HG02798 (cell line): ENCODE measurements at regions not wholly inside any gene's neighbourhood (a gene's known extent, or its start where the extent isn't known, plus 50 kb on each side); places are given as distances from the start of the nearest gene placed in this dataset.
A peak's percentile ranks its signal among the peaks of the same experiment; 100 is the strongest.
"Not testable (repeated sequence)": the region's sequence is repeated elsewhere in the genome, so short reads cannot be mapped to it uniquely, and the experiment has no call there.

Source experiments
- ATAC-seq: cut with Tn5 transposase; IDR thresholded peaks from one replicate; pipeline ENCODE4 v1.9.1; 2021; ENCODE audit warnings: mild to moderate bottlenecking; ENCODE audit not compliant: unreplicated experiment, poor library complexity

DNA sequence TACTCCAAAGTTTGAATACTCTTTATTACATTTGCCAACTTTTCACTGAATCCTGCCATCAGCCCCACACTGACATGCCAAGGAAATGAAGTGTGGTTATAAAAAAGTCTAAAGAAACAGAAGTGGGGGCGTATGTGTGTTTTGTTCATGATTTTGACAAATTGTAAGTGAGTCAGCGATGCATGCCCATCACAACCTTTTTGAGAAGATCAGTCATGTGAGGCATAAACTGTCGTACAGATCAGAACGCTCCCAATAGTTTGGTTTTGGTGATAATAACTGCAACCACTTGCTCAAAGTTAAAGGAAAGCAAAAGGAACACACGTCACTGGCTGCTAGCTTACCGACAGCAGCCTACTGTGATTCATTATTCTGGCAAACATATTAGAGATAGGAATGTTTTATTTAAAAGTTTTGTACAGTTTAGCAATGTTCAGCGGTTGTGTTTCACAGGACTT is 95.6 kb downstream of the RGS2 start:
- ATAC-seq, result no peak

DNA sequence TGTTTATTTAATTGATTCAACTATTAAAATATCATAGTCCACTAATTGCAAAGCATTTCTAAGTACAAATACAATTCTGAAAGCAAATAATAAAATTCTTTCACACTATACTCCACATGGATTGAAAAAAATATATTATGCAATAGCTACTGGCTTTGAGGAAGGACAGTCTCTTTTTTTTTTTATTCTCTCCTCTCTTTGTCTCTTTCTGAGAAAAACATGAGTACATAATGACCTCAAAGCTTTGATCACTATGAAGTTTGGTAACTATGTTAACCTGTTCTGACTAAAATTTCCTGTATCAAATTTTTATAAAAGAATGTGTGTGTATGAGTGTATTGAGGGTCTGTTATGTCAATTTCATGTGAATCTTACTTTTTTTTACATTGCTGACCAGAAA is 96.2 kb downstream of the RGS2 start:
- no peak for ATAC-seq

DNA sequence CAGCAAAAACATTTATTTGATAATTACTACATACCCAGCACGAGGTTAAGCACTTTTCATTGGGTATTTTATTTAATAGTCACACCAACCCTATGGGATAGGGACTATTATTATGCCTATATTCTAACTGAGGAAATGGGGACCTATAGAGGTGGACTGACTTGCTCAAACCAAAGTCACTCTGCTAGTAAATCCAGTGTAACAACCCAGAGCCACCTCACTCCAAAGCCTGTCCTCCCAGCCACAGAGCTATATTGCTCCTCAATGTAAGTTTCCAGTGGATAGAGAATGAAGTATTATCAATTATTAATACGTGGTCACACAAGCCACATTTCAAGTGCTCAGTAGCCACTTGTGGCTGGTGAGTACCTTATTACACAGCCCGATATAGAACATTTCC is 97.5 kb downstream of the RGS2 start:
- ATAC-seq, result no peak

DNA sequence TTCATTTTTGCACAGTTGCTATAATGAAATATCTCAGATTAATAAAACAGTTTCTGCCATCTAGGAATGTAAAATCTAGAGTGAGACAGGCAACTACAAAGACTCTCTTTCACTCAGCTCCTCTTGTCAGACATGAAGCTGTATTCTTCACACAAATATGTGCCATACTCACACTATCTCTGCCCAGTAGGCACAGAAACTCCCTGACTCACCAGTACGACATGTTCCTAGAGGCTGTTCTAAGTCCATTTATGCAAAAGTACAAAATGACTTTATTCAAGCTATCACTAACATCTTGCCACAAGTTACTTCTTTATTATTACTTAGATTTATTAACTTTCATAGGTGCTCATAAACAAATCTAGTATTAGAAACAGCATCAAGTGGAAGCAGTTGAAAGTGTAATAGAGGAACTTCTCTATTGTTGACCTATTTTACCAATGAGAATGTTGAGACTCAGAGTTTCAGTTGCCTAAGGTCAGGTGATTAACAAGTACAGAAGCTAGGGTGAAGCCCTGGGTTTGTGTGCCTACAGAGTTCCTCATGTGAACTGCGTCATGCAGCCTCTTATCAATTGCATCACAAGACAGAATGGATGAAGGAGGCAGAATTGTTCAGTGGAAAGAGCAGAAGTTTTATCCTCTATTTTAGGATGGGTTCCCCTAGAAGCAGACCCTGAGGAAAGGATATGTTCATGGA is 98.9 kb downstream of the RGS2 start:
- ATAC-seq, result peak; percentile 71

DNA sequence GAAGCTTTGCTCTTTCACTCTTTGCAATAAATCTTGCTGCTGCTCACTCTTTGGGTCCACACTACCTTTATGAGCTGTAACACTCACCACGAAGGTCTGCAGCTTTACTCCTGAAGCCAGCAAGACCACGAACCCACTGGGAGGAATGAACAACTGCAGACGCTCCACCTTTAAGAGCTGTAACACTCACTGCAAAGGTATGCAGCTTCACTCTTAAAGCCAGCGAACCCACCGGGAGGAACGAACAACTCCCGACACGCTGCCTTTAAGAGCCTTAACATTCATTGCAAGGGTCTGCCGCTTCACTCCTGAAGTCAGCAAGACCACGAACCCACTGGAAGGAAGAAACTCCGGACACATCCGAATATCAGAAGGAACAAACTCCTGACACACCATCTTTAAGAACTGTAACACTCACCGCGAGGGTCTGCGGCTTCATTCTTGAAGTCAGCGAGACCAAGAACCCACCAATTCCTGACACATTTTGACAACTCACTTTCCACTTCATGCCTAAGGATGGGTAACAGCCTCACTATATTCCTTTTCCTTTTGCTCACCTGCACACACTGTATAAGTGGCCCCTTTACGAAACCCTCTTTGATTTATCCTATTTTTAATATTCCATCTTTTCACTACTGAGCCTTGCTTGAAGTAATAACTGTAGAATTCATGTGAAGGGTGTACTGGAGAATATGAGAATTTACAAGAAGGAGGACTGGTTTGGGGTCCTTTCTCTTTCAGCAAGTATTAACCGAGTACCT is 103.2 kb downstream of the RGS2 start:
- ATAC-seq, result not testable (repeated sequence)

DNA sequence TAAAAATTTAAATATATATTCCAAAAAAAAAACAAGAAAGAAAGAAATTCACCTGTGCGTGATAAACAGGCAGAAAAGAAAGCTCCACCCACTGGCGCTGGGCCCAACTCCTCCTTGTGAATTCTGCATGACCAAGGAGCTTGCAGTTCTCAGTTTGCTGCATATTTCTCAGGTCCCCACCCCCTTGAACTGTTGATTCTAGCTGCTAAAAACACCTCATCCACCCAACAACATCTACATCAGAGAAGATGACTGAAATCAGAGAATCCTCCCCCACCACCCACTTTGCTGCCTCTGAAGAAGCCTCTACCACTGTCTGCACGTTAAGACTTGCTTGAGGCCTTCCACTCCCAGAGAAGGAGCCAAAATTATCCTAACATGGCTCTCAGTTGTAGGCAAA is 104.8 kb downstream of the RGS2 start:
- peak; percentile 28 for ATAC-seq

DNA sequence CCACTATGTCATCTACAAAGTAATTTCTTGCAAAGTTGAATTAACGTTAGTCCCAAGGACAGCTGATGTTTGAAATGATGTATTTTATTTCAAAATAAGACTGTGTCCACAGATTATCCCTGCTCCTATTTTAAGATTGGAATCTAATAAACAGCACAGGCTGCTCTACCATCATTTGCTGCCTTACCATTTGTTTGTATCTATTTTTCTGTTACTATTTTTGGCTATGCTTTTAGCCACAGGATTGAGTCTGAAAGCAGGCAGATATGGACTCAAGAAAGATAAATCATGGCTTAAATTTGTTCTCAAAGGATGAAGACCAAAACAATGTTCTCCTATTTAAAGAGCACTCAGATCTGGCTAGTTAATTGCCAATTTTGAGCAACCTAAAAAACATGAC is 105.3 kb downstream of the RGS2 start:
- no peak for ATAC-seq

DNA sequence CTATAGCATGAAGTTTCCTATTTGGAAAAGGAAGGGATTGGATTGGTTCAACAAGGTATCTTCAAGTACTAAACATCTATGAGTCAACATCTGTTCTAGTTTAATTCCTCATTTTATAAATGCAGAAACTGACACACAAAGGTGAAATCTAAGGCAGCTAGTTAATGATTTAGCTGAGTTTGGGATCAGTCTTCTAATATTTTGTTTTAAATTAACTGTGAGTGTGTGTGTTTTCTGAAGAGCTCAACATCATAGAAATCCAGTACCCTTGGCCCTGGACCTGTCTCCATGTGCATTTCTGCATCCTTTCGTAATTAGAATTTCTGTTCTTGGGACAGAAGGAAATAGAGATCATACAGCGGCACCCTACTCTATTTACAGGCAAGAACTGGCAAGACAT is 105.9 kb downstream of the RGS2 start:
- ATAC-seq, result no peak

DNA sequence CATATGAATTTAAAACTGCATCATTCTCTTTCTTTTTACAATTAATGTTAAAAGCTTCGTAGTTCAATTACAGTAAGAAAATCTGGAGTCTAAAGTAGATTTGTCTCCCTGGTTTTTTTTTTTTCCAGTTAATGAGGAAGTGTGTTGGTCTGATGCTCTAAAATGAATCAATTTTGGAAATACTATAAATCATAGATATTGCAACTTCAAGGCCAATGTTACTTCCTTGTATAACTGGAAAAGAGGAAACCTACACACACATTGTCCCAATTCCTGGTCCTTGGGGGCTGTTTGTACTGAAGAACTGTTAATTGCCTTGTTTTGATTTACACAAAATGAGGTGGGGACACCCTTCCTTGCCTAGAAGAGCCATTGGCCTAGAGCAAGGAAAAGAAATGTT is 107.2 kb downstream of the RGS2 start:
- ATAC-seq, result no peak

DNA sequence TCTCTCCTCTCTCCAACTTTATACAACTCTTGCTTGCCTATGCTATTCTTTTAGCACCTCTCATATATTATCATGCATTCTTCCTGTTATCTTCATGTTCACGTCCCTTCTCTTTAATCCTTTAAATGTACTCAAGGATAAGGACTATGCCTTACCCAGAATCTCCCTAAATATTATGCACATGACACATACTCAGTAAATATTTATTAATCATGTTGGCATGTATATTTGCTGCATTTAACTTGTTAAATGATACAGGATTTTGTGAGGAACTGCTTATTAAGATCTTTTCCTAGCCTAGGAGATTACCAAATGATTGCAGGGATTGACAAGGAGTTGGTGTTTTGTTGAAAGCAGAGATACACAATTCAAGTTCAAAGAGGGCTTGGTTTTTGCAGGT is 109.4 kb downstream of the RGS2 start:
- ATAC-seq, result no peak

DNA sequence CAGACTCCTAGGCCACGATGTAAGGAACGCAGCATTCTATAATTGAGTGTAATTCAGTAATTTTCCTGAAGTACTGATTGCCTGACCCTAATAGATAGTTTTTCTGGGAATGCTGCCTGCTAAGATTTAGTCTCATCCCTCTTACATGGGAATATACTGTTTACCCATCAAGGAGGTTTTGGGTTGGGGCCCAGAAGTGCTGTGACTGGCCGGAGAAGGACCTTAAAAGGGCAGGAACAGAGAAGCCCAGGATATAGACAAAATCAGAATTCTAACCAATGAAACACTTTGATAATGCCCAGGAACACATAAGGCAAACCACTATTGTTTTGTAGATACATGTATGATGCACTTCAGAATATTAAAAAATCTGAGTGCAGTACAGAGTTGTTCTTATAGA is 111.6 kb downstream of the RGS2 start:
- ATAC-seq, result no peak

DNA sequence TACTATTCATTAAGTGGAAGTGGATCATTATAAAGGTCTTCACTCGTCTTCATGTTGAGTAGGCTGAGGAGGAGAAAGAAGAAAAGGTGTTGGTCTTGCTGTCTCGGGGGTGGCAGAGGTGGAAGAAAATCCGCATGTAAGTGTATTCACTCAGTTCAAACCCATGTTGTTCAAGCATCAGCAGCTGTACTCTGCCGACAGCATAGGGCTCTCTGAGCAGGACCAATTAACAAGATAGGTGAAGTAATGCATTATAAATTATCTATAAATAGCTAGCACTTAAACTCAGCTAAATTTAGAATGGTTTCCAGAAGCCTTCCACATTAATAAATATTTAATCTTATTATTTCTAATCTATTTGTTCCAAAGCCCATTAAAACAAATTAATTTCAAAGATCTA is 116.8 kb downstream of the RGS2 start:
- no peak for ATAC-seq

DNA sequence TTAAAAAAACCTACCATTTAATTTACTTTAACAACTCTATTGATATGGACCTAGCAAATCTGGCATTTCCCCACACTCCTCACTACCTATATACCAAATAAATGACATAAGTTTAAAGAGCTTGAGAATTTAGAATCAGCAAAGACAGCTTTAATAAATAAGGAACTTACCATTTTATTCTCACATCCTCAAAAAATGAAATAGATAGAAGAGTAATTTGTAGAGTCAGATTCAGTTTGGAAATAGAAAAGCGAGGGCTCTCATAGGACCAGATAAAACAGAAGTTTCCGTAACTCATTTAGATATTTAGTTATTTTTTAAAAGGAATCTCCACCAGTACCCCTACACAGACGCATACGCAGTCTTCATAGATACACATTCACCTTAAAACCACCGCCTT is 117.9 kb downstream of the RGS2 start:
- no peak for ATAC-seq

DNA sequence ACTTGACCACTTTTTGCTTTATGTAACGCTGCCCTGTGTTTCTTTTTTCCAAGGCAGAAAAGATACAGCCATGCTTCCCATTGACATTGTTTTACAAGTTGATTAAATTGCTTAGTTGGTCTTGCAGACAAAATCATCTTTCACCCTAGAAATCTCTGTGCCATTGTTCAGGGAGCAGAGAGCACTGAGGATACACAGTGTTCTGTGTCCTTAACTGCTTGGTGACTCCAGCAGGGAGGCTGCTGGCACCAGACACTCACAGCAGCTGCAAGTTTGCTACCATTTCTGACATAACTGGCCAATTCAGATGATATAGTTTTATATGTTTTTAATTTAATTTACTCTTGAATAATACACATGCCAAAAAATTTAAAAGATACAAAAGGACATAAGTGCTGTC is 118.7 kb downstream of the RGS2 start:
- ATAC-seq, result no peak

DNA sequence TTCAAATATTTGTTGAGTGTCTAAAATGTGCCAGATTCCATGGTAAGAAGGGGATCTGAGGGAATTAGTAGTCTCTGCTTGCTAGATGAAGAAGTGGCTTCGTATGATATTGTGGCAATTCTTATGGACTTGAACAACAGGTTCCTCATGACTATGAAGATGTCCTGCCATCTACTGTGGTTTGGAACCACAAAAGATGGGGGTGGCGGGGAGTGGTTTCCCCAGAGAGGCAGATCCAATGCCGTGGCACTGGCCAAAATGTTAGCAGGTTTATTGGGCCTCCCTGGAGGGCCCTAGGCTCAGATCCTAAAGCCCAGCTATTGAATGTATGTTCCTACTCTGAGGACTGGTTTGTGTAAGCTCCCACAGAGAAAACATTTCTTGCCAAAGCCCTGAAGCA is 120.8 kb downstream of the RGS2 start:
- no peak for ATAC-seq

DNA sequence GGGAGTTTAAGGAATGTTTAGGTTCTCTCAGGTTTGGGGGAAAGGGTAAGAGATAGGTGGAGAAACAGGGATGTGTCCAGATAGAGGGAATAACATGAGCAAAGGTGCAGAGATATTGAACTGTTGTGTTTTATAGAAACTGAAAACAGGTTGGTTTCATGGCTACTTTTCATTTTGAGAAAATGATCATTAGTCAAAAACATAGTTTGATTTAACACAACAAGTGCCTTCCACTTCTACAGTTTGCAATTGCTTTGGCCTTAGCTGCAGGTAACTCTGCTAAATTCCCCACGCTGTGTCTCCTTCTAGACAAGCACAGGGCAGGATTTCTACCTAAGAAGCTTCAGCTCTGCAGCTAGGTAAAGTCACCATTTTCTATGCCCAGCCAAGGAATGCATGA is 124.9 kb downstream of the RGS2 start:
- peak; percentile 33 for ATAC-seq

DNA sequence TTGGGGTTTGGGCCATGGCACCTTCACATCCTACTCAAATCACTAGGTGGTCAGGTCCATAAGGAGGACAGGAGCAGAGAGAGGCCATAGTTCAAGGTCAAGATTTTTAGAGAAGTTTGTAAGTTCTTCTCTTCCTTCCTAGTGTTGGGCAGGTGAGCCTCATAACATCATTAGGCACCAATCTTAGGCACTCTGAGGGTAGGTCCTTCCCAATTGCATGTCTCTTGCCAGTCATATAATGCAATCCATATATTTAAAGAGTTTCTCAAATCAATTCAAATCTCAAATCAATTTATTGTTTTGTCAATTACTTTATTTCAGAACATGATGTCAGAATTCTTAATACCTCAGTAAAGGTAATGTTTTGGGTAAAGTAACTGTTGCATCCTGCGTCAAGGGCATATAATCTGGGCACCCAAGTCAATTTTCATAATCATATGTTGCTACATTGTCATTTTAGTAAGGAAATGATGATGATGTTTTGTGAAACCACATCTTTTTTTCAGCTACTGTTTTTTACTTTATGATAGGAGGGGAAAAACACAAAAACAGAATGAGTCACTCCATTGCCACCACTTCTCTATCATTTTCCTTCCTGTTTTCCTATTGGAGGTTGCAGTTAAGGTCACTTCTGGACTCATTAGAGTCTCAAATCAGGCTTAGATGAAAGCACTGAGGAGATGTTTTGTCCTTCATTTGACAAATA is 122.7 kb downstream of the UCHL5 start:
- ATAC-seq, result no peak

DNA sequence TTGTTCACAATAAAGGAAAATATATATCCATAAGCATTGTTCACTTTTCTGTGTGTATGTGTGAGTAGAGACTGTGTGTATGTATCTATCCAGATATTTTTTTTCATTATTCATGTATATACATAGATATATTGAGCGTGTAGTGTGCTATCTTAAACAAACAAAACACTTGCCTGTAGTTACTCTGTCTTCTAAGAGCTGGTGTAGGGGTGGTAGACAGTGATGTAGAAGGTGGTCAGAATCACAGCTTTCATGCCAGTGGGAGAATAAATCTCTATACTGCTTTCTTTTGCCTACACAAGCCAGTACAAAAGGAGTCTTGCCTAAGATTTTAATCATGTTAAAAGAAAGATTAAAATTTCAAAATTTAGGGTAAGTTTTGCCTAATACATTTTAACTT is 122.0 kb downstream of the UCHL5 start:
- ATAC-seq, result no peak

DNA sequence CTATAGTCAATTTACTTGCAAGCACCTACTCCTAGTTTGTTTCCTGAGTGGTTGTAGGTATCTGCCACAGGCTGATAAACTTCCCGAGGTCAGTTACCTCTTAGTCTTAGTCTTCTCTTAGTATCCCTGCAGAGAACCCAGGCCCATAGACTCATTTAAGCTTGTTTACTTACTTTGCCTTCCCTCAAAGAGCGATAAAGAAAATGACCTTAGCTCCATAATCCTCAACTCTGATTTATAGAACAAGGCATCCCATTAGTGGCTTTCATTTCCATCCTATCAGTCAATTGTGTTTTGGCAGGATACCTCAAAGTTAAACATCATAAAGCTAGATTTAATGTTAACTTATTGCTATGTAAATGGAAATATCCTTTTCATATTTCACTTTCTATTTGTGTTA is 119.7 kb downstream of the UCHL5 start:
- ATAC-seq, result no peak

DNA sequence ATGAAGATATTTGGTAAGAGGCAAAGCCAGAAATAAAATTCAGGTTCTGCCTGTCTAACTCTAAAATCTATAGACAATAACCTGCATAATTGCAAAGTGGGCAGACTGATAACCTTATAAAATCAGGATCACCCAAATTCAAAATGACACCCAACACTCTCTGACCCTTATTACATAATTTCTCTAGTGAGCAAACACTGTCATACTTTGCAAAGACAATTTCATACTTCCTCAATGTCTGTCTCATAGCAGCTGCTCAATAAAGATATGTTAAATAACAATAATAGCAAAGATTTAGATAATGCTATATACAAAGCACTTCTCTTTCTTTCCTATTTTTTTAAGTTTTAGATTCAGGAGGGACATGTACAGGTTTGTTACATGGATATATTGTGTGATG is 118.5 kb downstream of the UCHL5 start:
- ATAC-seq, result no peak

DNA sequence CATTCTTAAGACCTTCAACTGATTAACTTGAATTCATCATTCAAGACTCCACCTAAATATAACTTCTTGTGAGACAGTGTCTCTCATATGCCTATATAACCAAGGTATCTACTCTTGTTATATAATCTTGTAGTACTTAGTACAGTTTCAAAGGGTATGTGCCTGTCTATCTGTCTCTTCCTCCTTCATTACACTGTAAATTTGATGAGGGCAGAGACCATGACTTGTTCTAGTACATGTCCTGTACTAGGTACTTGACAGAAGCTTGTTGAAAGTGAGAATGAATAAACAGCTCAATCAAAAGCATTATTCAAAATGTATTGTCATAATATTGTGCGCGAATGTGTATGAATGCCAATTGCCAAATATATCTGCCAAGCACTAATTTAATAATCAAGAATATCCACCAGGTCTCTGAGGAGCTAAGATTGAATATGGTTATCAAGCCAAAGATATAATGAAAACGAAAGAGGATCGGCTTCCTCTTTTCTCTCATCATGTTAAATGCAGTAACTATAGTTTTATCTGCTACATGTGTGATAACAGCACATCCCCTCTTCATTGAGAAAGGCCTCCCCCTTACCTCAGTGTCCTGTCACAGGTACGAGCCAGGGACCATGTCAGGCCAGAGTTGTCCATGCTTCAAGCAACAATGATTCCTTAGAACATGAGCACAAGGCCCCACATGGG is 117.3 kb downstream of the UCHL5 start:
- ATAC-seq, result peak; percentile 60
